OCI-LY7 (cell line): ENCODE measurements at regions not wholly inside any gene's neighbourhood (a gene's known extent, or its start where the extent isn't known, plus 50 kb on each side); places are given as distances from the start of the nearest gene placed in this dataset.

Experiments used
- CTCF ChIP-seq: fragments of 200-600 bp; sonication (generic); conservative IDR thresholded peaks from 2 replicates; pipeline ENCODE4 v1.5.1; 2014; ENCODE audit warnings: mild to moderate bottlenecking, antibody characterized with exemption, low read length, moderate library complexity, mixed read lengths
- EZH2phosphoT487 ChIP-seq: fragments of 200-600 bp; sonication (generic); IDR thresholded peaks from 2 replicates; pipeline ENCODE4 v1.6.1; 2018; ENCODE audit warnings: low read depth, borderline replicate concordance, mild to moderate bottlenecking, mixed run types, antibody characterized with exemption, low read length, moderate library complexity, mixed read lengths

- TF ChIP-seq CTCF (no peak), EZH2phosphoT487 (no peak)
Observed at GRCh38 chr6:139982195-139982594, 607.7 kb upstream of the CITED2 start.
